ENCODE measurements at regions not wholly inside any gene's neighbourhood (a gene's known extent, or its start where the extent isn't known, plus 50 kb on each side); places are given as distances from the start of the nearest gene placed in this dataset.

DNA sequence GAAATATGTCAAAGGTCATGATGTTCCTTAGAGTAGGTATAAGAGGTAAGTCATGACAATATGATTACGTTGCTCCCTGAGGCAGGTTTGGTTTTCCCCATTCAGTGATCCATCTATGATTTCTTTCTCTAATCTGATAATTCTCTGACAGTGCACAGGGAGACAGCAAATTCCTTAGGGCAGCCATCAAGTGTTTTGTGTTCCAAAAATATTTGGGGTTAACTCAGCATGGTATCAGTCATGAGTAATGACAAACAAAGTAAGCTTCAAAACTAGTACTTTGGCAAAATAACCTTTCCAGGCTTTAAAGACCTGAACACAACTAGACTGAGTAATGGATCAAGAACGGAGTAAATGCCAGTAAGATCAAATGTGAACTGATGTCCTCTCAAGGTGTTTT lies 55.3 kb upstream of the SPATA31E1 start:
- peak; percentile 4 for DNase-seq
- peaks cover 29% of the 10 kb centered on the region for H3K4me1 Mint-ChIP-seq (ENCODE audit: low read depth)
- TF ChIP-seq, protein P1, sequence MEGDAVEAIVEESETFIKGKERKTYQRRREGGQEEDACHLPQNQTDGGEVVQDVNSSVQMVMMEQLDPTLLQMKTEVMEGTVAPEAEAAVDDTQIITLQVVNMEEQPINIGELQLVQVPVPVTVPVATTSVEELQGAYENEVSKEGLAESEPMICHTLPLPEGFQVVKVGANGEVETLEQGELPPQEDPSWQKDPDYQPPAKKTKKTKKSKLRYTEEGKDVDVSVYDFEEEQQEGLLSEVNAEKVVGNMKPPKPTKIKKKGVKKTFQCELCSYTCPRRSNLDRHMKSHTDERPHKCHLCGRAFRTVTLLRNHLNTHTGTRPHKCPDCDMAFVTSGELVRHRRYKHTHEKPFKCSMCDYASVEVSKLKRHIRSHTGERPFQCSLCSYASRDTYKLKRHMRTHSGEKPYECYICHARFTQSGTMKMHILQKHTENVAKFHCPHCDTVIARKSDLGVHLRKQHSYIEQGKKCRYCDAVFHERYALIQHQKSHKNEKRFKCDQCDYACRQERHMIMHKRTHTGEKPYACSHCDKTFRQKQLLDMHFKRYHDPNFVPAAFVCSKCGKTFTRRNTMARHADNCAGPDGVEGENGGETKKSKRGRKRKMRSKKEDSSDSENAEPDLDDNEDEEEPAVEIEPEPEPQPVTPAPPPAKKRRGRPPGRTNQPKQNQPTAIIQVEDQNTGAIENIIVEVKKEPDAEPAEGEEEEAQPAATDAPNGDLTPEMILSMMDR (IDR thresholded peaks at IDR 0.05): no peak
- no peak overlapping the region for H3K4me3 Mint-ChIP-seq
- no peaks in the 10 kb centered on the region for H3K9me3 Mint-ChIP-seq
- H3K36me3 Mint-ChIP-seq (ENCODE audit: low read depth): no peaks in the 10 kb centered on the region
- H3K27me3 Mint-ChIP-seq (ENCODE audit: insufficient read depth): peaks cover 10% of the 10 kb centered on the region
- H3K27ac Mint-ChIP-seq: no peak overlapping the region

DNA sequence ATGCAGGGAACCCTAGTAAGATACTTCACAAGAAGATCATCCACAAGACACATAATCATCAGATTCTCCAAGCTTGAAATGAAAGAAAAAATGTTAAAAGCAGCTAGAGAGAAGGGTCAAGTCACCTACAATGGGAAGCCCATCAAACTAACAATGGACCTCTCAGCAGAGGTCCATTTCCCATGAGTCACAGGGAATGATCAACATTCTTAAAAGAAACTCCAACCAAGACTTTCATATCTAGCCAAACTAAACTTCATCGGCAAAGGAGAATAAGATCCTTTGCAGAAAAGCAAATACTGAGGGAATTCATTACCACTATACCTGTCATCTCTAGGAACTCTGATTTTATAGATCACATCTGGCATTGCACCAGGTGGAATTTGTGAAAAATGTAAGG lies 52.9 kb upstream of the SPATA31E1 start:
- H3K27me3 Mint-ChIP-seq (ENCODE audit: insufficient read depth): peaks cover 14% of the 10 kb centered on the region; the same call in 1 of the 2 replicates
- H3K36me3 Mint-ChIP-seq (ENCODE audit: low read depth): no peaks in the 10 kb centered on the region
- no peak overlapping the region for H3K4me3 Mint-ChIP-seq
- H3K9me3 Mint-ChIP-seq: no peaks in the 10 kb centered on the region
- H3K4me1 Mint-ChIP-seq (ENCODE audit: low read depth): peaks cover 29% of the 10 kb centered on the region
- H3K27ac Mint-ChIP-seq: no peak overlapping the region
- no peak for DNase-seq
- TF ChIP-seq, protein P1 (IDR thresholded peaks at IDR 0.05): no peak

DNA sequence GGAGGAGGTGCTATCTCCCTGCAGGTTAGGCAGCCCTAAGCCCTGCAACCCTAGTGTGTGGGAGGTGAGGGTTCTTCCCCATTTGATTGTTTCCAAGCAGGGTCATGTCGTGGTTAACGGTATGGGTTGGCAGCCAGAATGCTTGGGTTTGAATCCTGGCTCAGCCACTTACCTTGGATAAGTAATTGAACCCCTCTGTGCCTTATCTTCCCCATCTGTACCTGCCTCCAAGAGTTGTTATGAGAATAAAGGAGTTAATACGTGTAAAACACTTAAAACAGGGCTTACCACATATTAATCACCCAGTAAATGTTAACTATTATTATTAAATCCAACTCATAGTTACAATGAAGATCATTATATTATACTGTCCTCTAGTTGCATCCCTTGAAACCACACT lies 52.2 kb upstream of the SPATA31E1 start:
- DNase-seq: no peak
- TF ChIP-seq, protein P1 (IDR thresholded peaks at IDR 0.05): no peak
- no peaks in the 10 kb centered on the region for H3K9me3 Mint-ChIP-seq
- no peaks in the 10 kb centered on the region for H3K36me3 Mint-ChIP-seq (ENCODE audit: low read depth)
- peaks cover 29% of the 10 kb centered on the region for H3K4me1 Mint-ChIP-seq (ENCODE audit: low read depth)
- H3K27me3 Mint-ChIP-seq (ENCODE audit: insufficient read depth): peaks cover 14% of the 10 kb centered on the region; the same call in 1 of the 2 replicates
- no peak overlapping the region for H3K4me3 Mint-ChIP-seq
- no peak overlapping the region for H3K27ac Mint-ChIP-seq

GRCh38 chr9:87831159-87831558 lies 51.5 kb upstream of the SPATA31E1 start:
- Mint-ChIP-seq H3K4me3 (no peak overlapping the region), H3K36me3 (ENCODE audit: low read depth) (no peaks in the 10 kb centered on the region), H3K27ac (no peak overlapping the region), H3K27me3 (ENCODE audit: insufficient read depth) (peaks cover 14% of the 10 kb centered on the region; the same call in 1 of the 2 replicates), H3K4me1 (ENCODE audit: low read depth) (peaks cover 29% of the 10 kb centered on the region), H3K9me3 (no peaks in the 10 kb centered on the region)
- TF ChIP-seq, protein P1 (IDR thresholded peaks at IDR 0.05): no peak
- no peak for DNase-seq

Measured in HFFc6 (cell line).